HK-2 (cell line): ENCODE measurements at regions not wholly inside any gene's neighbourhood (a gene's known extent, or its start where the extent isn't known, plus 50 kb on each side); places are given as distances from the start of the nearest gene placed in this dataset.

Experiments
- DNase-seq: peaks from one replicate; pipeline ENCODE4 v3.0.0-alpha.2; 2018; ENCODE audit not compliant: unreplicated experiment

DNA sequence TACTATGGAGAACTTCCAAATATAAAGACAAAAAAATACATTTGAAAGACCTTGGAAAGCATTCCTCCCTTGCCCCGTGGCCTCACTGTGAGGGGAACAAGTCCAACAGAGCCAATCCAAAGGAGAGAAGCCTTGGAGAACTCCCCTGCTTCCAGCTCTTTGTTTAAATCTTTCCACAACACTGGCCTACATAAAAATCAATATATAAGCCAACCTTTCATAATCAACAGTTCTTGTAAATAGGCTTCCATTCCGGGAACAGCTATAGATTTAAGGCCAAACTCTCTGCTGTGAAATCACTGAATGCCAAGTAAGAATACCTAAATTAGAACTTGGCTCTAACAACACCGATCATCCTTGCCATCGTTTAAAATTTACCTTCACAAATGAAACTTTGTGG, 242.1 kb downstream of the HACE1 start:
- no peak for DNase-seq

GRCh38 chr6:104614394-104614793, 245.3 kb downstream of the HACE1 start:
- DNase-seq: no peak

GRCh38 chr6:104613416-104614001, 246.2 kb downstream of the HACE1 start:
- no peak for DNase-seq

DNA sequence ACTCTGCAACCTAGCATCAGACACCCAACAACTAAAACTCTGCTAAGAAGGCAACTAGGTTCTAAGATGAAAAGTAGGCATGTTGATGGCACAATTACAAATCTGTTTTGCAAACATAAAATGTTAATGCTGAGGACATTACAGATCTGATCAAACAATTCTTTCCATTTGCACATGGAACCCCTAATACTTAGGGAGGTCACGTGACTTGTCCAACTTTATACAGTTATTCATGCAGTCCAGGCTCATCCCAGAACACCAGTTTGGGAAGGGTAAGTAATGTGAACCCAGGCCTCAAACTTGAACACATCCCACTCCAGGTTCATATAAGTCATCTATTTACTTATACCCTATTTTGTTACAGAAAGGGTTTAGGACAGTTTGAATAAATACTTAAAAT, 247.2 kb downstream of the HACE1 start:
- no peak for DNase-seq

GRCh38 chr6:104608101-104608500, 251.6 kb downstream of the HACE1 start:
- DNase-seq: no peak

DNA sequence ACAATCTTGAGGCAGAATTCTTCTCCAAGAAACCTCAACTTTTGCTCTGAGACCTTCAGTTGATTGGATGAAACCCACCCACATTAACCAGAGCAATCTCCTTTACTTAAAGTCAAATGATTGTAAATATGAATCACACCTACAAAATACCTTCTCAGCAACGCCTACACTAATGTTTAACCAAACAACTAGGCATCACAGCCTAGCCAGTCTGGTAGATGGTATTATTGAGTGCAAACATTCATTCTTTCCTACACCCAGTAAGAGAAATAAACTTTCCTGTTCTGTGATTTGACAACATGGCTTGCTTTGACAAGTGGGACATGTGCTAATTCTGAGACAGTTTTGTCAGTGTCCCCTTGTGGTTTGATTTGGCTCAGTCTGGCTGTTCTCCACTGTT, 252.2 kb downstream of the HACE1 start:
- no peak for DNase-seq

GRCh38 chr6:104606361-104606760, 253.4 kb downstream of the HACE1 start:
- DNase-seq: no peak

GRCh38 chr6:104604685-104605084, 255.0 kb downstream of the HACE1 start:
- no peak for DNase-seq

- no peak for DNase-seq
Observed at GRCh38 chr6:104603108-104603745, 256.5 kb downstream of the HACE1 start.

- DNase-seq: no peak
Observed at GRCh38 chr6:104601721-104602120, 258.0 kb downstream of the HACE1 start.

DNA sequence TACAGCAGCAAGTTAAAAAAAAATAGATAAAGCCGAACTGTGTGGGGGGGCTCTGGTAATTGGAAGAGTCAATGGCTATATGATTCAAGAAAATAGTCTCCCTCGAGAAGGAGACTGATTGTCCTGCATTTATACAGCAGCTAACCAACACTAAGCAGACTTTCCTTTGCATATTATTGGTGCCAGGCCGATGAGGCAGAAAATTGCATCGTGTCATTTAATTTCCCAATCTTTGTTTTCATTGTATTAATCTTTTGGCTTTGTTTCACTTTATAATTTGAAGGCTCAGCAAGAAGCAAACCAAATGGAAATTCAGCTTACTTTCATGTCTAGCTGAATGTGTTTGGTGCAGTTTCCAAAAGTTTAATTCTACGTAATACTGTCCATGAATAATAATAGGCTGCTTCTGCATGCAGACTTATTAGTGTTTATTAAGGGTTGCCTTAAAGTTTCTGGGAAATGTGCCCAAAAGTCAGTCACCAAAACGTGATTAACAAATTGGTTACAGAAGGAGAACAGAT, 258.5 kb downstream of the HACE1 start:
- DNase-seq: no peak

DNA sequence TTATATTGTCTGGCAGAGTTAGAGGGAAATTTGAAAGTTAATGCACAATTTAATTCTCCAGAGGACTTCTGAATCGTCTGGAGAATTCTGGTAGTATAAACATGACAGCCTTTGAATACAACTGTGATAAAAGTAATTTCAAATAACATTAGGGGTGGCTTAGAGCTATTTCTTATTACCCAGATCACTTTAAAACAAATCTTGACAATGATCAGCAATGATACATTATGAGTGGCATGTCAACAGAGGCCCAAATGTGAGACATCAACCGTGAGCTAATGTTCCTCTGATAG, 259.1 kb downstream of the HACE1 start:
- no peak for DNase-seq

- no peak for DNase-seq
Observed at GRCh38 chr6:104599821-104600638, 259.7 kb downstream of the HACE1 start.

GRCh38 chr6:104597541-104598050, 262.1 kb downstream of the HACE1 start:
- no peak for DNase-seq

DNA sequence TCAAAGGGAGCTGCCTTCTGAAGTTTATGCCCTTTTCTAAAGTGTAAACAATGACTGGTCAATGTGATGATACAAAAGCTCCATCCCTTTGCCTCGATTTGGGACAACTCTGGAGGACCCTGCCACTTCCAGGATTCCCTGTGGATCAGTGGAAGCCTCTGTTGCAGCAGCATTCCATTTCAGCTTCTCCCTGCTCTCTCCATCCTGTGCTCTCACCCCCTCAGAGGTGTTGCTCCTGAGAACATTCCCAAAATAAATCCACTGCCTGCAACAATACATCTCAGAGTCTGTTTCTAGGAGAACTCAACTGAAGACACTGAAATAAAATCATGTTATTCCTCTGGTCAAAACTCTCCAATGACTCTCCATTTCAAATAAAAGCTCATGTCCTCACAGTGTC, 263.6 kb downstream of the HACE1 start:
- no peak for DNase-seq

DNA sequence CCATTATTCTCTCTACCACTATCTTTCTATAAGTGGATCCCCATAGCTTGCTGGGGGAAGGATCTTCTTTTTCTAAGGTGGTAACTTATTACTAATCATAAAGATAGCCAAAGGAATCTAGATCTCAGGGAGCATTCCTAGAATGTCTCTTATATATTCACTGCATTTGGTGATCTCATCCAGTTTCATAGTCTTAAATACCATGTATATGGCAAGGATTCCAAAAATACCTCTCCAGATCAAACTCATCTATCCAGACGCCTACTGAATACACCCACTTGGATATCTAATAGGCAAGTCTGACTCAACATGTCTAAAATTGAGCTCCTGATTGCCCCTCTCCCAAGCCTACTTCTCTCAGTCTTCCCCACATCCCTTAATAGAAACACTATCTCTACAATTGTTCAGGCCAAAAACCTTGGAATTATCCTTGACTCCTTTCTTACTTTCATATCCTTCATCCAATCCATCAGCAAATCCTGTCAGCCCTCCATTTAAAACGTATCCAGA, 264.4 kb downstream of the HACE1 start:
- no peak for DNase-seq

- no peak for DNase-seq
Observed at GRCh38 chr6:104591573-104592334, 268.0 kb downstream of the HACE1 start.

- DNase-seq: no peak
Observed at GRCh38 chr6:104589940-104590339, 269.8 kb downstream of the HACE1 start.

DNA sequence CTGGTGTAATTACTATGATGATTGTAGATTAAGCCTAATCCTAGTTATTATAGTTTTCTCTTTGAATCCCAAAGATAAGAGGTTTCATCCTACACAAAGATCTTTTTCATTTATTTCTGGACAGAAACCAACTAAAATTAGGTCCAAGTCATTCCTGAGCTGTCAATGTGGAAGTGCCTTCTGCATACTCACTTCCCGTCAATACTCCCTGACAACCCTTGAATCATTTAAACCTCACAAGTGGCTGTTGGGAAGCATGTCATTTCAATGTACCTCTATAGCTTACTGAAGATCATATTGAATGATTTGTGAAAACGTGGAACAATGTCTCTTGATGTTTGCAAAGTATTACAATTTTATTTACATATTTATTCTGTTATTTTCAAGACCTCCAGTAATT, 274.1 kb downstream of the HACE1 start:
- DNase-seq: no peak

DNA sequence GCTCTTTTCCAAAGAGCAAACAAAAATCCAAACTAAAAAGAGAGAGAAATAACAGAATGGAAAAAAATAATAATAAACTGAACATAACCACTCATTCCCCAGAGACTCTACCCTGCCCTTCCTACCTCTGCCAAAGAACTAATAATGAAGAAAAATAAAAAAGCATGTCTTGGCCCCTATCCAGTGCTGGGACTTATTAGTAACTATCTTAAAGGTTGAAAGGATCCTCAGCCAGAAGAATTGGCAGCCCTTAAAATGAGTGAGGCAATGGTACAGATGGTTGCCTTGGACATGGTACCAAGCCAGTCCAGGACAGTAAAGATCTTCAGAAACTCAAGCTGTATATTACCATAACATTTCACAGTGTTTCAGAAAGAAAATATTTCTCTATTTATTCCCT, 279.3 kb downstream of the HACE1 start:
- no peak for DNase-seq

DNA sequence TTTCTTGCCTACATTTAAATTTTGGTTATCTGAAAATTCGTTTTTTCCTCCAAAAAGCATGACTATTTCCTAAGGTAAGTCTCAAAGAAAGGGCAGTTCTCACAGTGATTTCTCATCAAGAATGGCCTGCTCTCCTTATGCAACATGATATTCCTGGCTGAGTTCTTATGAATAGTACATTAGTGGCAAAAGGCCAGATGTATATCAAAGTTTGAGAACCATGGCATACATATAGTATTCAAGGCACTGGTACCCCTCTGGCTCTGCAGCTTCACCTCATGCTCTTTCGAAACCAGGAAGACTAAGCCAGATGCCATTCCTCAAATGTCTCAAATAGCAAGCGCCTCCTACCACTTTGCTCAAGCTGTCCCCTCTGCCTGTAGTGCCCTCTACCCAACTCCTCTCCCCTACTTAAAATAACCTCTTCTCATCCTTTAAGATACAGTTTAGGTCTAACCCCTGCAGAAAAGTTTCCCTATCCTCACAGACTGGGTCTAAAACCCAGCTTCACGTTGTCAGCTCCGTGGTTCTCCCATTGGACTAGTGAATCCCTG, 280.3 kb downstream of the HACE1 start:
- DNase-seq: no peak

DNA sequence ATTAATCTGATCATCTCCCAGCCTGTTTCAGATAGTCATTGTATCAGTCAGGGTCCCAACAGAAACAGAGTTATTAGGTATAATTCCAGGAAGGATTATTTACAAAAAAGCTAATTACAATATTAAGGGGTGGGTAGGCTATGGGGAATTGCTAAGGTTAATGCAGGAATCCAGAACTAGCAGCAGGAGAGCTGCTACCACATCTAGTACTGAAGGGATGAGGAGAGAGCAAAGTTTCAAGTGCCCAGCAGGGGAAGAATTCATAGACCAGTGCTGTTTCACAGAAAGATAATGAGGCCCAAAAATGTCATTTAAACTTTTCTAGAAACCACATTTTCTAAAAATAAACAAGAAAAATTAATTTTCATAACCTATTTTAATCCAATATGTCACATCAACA, 284.2 kb downstream of the HACE1 start:
- no peak for DNase-seq
